Mucosa of descending colon (tissue), 3 donors: ENCODE measurements at regions not wholly inside any gene's neighbourhood (a gene's known extent, or its start where the extent isn't known, plus 50 kb on each side); places are given as distances from the start of the nearest gene placed in this dataset.

Experiments used
- ATAC-seq: fragments of 200-7000 bp; cut with Tn5 transposase; one replicate; pipeline ENCODE4 v1.9.1; 2020; ENCODE audit warnings: mild to moderate bottlenecking, moderate library complexity
- DNase-seq, 3 donors: peaks; one replicate each; pipeline ENCODE4 v3.0.0-alpha.2; 2020
- H3K36me3 ChIP-seq: fragments of 200-600 bp; one replicate; pipeline ENCODE4 v1.8.0; 2021; ENCODE audit warnings: low read depth, mild to moderate bottlenecking
- H3K4me1 ChIP-seq: fragments of 200-600 bp; one replicate; pipeline ENCODE4 v1.8.0; 2021; ENCODE audit warnings: low read depth, mild to moderate bottlenecking
- H3K4me3 ChIP-seq: fragments of 200-600 bp; one replicate; pipeline ENCODE4 v1.8.0; 2021; ENCODE audit warnings: mild to moderate bottlenecking
- H3K9me3 ChIP-seq: fragments of 200-600 bp; one replicate; pipeline ENCODE4 v1.8.0; 2021; ENCODE audit warnings: mild to moderate bottlenecking
- intact Hi-C, 2 donors: fragments of 100-400 bp; cut with DNase I in 1 of 2; cut with micrococcal nuclease in 1 of 2; formaldehyde crosslinking; loops; one replicate each; pipeline versions ENCODE4 v1.11.0 to v1.11.1; 2022; cut with DNase I, micrococcal nuclease
- TF ChIP-seq, protein P1 (sequence below): fragments of 200-600 bp; IDR thresholded peaks from one replicate; pipeline ENCODE4 v1.8.0; 2022; ENCODE audit warnings: antibody characterized with exemption, mild to moderate bottlenecking
- donor health status: DM: no; HTN: no; CAD: no; lungs with moderate emphysema.
- donor health status: DM: no; HTN: no; CAD: no.
- donor health status: DM: no; HTN: yes; CAD: no.

DNA sequence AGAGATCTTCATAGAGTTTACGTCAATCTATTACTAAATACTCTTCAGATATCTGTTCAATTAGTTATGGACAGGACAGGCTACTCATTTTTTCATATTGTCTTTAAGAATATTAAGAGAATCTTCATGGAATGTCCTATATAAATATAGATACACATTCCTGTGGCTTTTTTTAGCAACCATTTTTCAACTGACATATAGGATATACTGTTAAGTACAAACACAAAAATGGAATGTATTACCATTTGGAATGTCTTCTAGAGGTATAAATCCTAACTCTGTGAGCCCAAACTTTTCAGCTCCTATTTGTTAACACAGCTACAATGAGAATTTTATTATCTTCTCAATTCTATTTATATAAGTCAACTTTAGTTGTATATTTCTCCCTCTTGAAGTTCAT lies 239.6 kb upstream of the DEFB112 start:
- H3K4me1 ChIP-seq = no peaks in the 10 kb centered on the region
- no peak overlapping the region for H3K4me3 ChIP-seq
- DNase-seq (no peak), ATAC-seq (no peak)
- H3K36me3 ChIP-seq = no peaks in the 10 kb centered on the region
- no peaks in the 10 kb centered on the region for H3K9me3 ChIP-seq
- TF ChIP-seq, protein P1, sequence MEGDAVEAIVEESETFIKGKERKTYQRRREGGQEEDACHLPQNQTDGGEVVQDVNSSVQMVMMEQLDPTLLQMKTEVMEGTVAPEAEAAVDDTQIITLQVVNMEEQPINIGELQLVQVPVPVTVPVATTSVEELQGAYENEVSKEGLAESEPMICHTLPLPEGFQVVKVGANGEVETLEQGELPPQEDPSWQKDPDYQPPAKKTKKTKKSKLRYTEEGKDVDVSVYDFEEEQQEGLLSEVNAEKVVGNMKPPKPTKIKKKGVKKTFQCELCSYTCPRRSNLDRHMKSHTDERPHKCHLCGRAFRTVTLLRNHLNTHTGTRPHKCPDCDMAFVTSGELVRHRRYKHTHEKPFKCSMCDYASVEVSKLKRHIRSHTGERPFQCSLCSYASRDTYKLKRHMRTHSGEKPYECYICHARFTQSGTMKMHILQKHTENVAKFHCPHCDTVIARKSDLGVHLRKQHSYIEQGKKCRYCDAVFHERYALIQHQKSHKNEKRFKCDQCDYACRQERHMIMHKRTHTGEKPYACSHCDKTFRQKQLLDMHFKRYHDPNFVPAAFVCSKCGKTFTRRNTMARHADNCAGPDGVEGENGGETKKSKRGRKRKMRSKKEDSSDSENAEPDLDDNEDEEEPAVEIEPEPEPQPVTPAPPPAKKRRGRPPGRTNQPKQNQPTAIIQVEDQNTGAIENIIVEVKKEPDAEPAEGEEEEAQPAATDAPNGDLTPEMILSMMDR = no peak
- intact Hi-C loops = no loop called here

DNA sequence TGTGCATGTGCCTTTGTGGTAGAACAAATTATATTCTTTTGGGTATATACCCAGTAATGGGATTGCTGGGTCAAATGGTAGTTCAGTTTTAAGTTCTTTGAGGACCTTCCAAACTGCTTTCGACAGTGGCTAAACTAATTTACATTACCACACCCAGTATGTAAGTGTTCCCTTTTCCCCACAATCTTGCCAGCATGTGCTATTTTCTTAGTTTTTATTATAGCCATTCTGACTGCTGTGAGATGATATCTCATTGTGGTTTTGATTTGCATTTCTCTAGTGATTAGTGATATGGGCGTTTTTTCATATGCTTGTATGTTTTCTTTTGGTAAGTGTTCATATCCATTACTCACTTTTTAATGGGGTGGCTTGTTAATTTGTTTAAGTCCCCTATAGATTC lies 251.6 kb upstream of the DEFB112 start:
- no peaks in the 10 kb centered on the region for H3K9me3 ChIP-seq
- intact Hi-C loops = no loop called here
- DNase-seq (no peak), ATAC-seq (no peak)
- no peaks in the 10 kb centered on the region for H3K36me3 ChIP-seq
- H3K4me3 ChIP-seq = no peak overlapping the region
- TF ChIP-seq, protein P1 = no peak
- H3K4me1 ChIP-seq = no peaks in the 10 kb centered on the region

DNA sequence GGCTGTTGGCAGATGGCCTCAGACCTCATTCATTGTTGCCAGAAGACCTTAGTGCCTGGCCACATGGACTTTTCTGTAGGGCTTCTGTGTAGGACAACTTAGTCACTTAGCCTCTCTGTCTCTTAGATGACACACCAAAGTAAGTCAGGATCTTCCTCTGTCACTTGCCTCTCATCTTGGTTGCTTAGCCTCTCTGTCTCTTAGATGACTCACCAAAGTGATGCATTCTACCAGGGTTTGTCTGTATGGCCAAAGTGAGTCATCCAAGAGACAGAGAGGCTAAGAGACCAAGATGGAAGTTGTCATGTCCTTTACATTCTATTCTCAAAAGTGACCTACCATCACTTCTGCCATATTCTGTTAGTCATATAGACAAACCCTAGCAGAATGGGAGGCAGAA lies 255.9 kb upstream of the DEFB112 start:
- intact Hi-C loops = no loop called here
- Histone ChIP-seq H3K36me3 (no peaks in the 10 kb centered on the region), H3K4me1 (no peaks in the 10 kb centered on the region), H3K9me3 (no peaks in the 10 kb centered on the region), H3K4me3 (no peak overlapping the region)
- TF ChIP-seq, protein P1 = no peak
- ATAC-seq = no peak
- no peak for DNase-seq

DNA sequence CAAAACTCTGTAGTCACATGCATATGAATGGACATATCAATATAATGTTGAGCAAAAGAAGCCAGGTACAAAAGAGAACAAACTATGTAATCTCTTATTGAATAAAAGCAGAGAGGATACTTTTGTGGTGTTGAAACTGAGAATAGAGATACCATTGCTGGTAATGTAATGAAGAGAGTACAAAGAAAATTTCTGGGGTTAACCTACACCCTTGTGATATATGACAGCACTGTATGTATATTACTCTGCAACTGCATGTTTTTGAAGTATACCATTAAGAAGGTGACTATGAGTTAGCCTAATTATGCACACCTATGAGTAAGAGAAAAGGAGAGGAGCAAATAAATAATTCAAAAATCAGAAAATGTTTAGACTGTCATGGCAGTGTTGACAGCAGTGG lies 268.8 kb upstream of the DEFB112 start:
- no peak for DNase-seq
- no peak for ATAC-seq
- Histone ChIP-seq H3K36me3 (no peaks in the 10 kb centered on the region), H3K9me3 (peaks cover 2% of the 10 kb centered on the region), H3K4me3 (no peak overlapping the region), H3K4me1 (no peaks in the 10 kb centered on the region)
- intact Hi-C loops = no loop called here
- TF ChIP-seq, protein P1 = no peak

DNA sequence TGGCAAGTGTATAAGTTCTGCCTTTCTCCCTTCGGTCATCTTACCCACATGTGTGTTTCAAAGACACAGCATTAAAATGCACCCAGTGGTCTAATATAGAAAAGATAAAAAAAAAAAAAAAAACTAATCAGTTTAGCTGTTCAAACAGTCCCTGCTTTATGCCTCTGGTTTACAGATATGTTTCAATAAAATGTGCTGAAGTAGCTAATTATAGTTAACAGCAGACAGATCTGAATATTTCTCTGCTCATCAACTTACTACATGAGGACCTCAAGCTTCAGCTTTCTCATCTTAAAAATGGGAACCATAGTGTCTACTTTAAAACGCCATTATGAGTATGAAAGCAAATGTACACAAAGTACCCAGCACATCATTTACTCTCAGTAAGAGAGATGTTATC lies 280.6 kb upstream of the DEFB112 start:
- intact Hi-C loops = no loop called here
- ATAC-seq (no peak), DNase-seq (no peak)
- Histone ChIP-seq H3K4me1 (no peaks in the 10 kb centered on the region), H3K36me3 (no peaks in the 10 kb centered on the region), H3K9me3 (no peaks in the 10 kb centered on the region), H3K4me3 (no peak overlapping the region)
- TF ChIP-seq, protein P1 = no peak

DNA sequence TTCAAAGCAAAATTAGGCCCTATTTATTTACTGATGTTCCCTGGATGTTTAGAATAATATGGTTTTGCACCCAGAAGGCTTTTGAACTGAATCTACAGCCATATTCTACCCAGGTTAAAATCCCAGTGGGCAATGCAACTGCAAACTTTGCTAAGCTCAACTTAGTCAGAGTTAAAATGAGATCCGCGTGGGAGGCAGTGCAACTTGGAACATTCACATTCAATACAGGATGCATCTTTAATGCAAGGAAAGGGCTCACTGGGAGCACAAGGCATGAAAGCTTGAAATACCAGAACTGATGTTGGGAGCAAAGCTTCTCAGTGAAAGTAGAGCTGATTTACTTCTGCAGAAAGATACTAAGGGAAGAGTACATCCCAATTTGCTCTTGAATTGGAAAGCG lies 281.2 kb upstream of the DEFB112 start:
- Histone ChIP-seq H3K9me3 (no peaks in the 10 kb centered on the region), H3K4me1 (no peaks in the 10 kb centered on the region), H3K4me3 (no peak overlapping the region), H3K36me3 (no peaks in the 10 kb centered on the region)
- no peak for DNase-seq
- TF ChIP-seq, protein P1 = no peak
- intact Hi-C loops = no loop called here
- no peak for ATAC-seq
